Astrocyte of the cerebellum (primary cell): ENCODE measurements at regions not wholly inside any gene's neighbourhood (a gene's known extent, or its start where the extent isn't known, plus 50 kb on each side); places are given as distances from the start of the nearest gene placed in this dataset.

Source experiments
- DNase-seq: peaks from one replicate; pipeline ENCODE4 v3.0.0-alpha.2; 2011; ENCODE audit warnings: low read depth
- H3K4me3 ChIP-seq: 2 replicates; pipeline ENCODE4 v1.5.1; 2011; ENCODE audit warnings: mild to moderate bottlenecking, low read depth, low read length, moderate library complexity
- CTCF ChIP-seq: IDR thresholded peaks from 2 replicates; pipeline ENCODE4 v1.5.1; 2012; ENCODE audit warnings: low read length, low read depth, moderate library complexity, mild to moderate bottlenecking; ENCODE audit errors: missing control alignments
- in situ Hi-C: cut with HindIII; loops from 2 replicates; pipeline ENCODE4 v1.10.0; 2017; ENCODE audit warnings: low sequenced_read_pairs

GRCh38 chr6:165181951-165182414, 127.4 kb downstream of the C6orf118 start:
- no peak for TF ChIP-seq CTCF
- peak; percentile 35 for DNase-seq
- no peak overlapping the region for H3K4me3 ChIP-seq
- in situ Hi-C loops: no loop called here

GRCh38 chr6:165178056-165178455, 131.3 kb downstream of the C6orf118 start:
- in situ Hi-C loops: no loop called here
- DNase-seq: no peak
- no peak overlapping the region for H3K4me3 ChIP-seq
- TF ChIP-seq CTCF: no peak

GRCh38 chr6:165173484-165173883, 135.9 kb downstream of the C6orf118 start:
- H3K4me3 ChIP-seq: no peak overlapping the region
- no peak for DNase-seq
- no peak for TF ChIP-seq CTCF
- in situ Hi-C loops: no loop called here

- no peak overlapping the region for H3K4me3 ChIP-seq
- in situ Hi-C loops: no loop called here
- no peak for TF ChIP-seq CTCF
- no peak for DNase-seq
Measured at GRCh38 chr6:165167861-165168260, 141.5 kb downstream of the C6orf118 start.

GRCh38 chr6:165167311-165167710, 142.1 kb downstream of the C6orf118 start:
- DNase-seq: no peak
- in situ Hi-C loops: no loop called here
- no peak overlapping the region for H3K4me3 ChIP-seq
- TF ChIP-seq CTCF: no peak

- no peak for DNase-seq
- TF ChIP-seq CTCF: no peak
- in situ Hi-C loops: no loop called here
- H3K4me3 ChIP-seq: no peak overlapping the region
Measured at GRCh38 chr6:165163519-165163918, 145.9 kb downstream of the C6orf118 start.

- in situ Hi-C loops: no loop called here
- DNase-seq: no peak
Measured at GRCh38 chr6:165159460-165159859, 149.9 kb downstream of the C6orf118 start.

More at GRCh38 chr6:165159460-165159859, 149.9 kb downstream of the C6orf118 start:
- TF ChIP-seq CTCF: no peak
- no peak overlapping the region for H3K4me3 ChIP-seq
